ENCODE measurements at regions not wholly inside any gene's neighbourhood (a gene's known extent, or its start where the extent isn't known, plus 50 kb on each side); places are given as distances from the start of the nearest gene placed in this dataset.

DNA sequence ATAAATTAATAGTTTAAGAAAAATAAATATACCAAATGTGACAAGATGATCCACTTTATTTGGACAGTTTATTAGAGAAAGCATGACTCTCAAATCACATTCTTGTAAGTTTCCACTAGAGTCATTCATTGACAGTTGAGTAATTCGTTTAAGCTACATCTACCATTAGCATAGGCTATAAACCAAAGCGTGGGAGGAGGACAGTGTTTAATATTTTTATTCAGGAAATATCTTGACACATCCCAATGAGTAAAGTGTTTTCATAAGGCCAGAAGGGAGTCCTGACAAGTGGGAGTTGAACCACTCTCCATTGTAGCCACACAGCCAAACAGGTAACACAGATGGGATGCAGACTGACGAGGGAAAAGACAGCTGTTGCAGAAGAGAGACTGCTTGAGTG is 386.5 kb upstream of the SEMA3D start:
- dilution Hi-C loops (cut with MboI; ENCODE audit: extremely low pct_ligation_motif_present, low sequenced_read_pairs) = no loop called here
- Histone ChIP-seq H3K27ac (ENCODE audit: control insufficient read depth, insufficient read depth, low read length) (no peak overlapping the region), H2AFZ (ENCODE audit: control insufficient read depth, low read length) (no peak overlapping the region), H3K79me2 (ENCODE audit: control insufficient read depth, insufficient read depth, low read length) (no peaks in the 10 kb centered on the region), H3K4me2 (ENCODE audit: control insufficient read depth, extremely low read depth, insufficient read depth, low read depth, low read length) (no peak overlapping the region), H3K9ac (ENCODE audit: control insufficient read depth, extremely low read depth, insufficient read depth, low read length) (no peak overlapping the region), H3K4me1 (ENCODE audit: control insufficient read depth, extremely low read depth, insufficient read depth, low read length) (no peaks in the 10 kb centered on the region), H3K9me1 (ENCODE audit: control insufficient read depth, extremely low read depth, insufficient read depth, low read length) (no peaks in the 10 kb centered on the region), H3K9me3 (ENCODE audit: control insufficient read depth, low read depth, low read length) (no peaks in the 10 kb centered on the region), H4K20me1 (ENCODE audit: control insufficient read depth, extremely low read depth, insufficient read depth, low read length) (no peaks in the 10 kb centered on the region), H3K4me3 (ENCODE audit: control insufficient read depth in 2 of 3, extremely low read depth in 1 of 3, insufficient read depth in 2 of 3, low read depth in 1 of 3, low read length in 3 of 3) (no peak overlapping the region), H3K27me3 (ENCODE audit: control insufficient read depth, extremely low read depth, insufficient read depth, low read length) (no peaks in the 10 kb centered on the region), H3K36me3 (ENCODE audit: control insufficient read depth in 2 of 2, extremely low read depth in 1 of 2, insufficient read depth in 2 of 2, low read length in 2 of 2) (no peaks in the 10 kb centered on the region)
- TF ChIP-seq EZH2 (IDR thresholded peaks at IDR 0.05; ENCODE audit: low read length) = no peak
- TF ChIP-seq, protein P1, sequence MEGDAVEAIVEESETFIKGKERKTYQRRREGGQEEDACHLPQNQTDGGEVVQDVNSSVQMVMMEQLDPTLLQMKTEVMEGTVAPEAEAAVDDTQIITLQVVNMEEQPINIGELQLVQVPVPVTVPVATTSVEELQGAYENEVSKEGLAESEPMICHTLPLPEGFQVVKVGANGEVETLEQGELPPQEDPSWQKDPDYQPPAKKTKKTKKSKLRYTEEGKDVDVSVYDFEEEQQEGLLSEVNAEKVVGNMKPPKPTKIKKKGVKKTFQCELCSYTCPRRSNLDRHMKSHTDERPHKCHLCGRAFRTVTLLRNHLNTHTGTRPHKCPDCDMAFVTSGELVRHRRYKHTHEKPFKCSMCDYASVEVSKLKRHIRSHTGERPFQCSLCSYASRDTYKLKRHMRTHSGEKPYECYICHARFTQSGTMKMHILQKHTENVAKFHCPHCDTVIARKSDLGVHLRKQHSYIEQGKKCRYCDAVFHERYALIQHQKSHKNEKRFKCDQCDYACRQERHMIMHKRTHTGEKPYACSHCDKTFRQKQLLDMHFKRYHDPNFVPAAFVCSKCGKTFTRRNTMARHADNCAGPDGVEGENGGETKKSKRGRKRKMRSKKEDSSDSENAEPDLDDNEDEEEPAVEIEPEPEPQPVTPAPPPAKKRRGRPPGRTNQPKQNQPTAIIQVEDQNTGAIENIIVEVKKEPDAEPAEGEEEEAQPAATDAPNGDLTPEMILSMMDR (optimal IDR thresholded peaks at IDR 0.05 in 1 of 3, IDR thresholded peaks at IDR 0.05 in 1 of 3, conservative IDR thresholded peaks at IDR 0.05 in 1 of 3; ENCODE audit: extremely low read depth in 1 of 3, insufficient read depth in 2 of 3, low read length in 3 of 3) = no peak
- DNase-seq (ENCODE audit: low read depth, low spot score) = no peak
- FAIRE-seq = no peak

DNA sequence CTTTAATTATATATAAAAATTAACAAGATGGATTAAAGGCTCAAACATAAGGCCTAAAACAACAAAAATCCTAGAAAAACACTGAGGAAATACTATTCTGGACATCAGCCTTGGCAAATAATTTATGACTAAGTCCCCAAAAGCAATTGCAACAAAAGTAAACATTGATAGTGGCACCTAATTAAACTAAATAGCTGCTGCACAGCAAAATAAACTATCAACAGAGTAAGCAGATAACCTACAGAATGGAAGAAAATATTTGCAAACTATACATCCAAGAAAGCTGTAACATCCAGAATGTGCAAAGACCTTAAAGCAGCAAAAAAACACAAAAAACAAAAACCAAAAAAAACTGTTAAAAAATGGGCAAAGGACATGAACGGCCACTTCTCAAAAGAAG is 384.0 kb upstream of the SEMA3D start:
- dilution Hi-C loops (cut with MboI; ENCODE audit: extremely low pct_ligation_motif_present, low sequenced_read_pairs) = no loop called here
- Histone ChIP-seq H3K79me2 (ENCODE audit: control insufficient read depth, insufficient read depth, low read length) (no peaks in the 10 kb centered on the region), H3K9ac (ENCODE audit: control insufficient read depth, extremely low read depth, insufficient read depth, low read length) (no peak overlapping the region), H3K9me1 (ENCODE audit: control insufficient read depth, extremely low read depth, insufficient read depth, low read length) (no peaks in the 10 kb centered on the region), H3K27me3 (ENCODE audit: control insufficient read depth, extremely low read depth, insufficient read depth, low read length) (no peaks in the 10 kb centered on the region), H3K4me2 (ENCODE audit: control insufficient read depth, extremely low read depth, insufficient read depth, low read depth, low read length) (no peak overlapping the region), H3K9me3 (ENCODE audit: control insufficient read depth, low read depth, low read length) (no peaks in the 10 kb centered on the region), H2AFZ (ENCODE audit: control insufficient read depth, low read length) (no peak overlapping the region), H3K4me3 (ENCODE audit: control insufficient read depth in 2 of 3, extremely low read depth in 1 of 3, insufficient read depth in 2 of 3, low read depth in 1 of 3, low read length in 3 of 3) (no peak overlapping the region), H3K27ac (ENCODE audit: control insufficient read depth, insufficient read depth, low read length) (no peak overlapping the region), H3K36me3 (ENCODE audit: control insufficient read depth in 2 of 2, extremely low read depth in 1 of 2, insufficient read depth in 2 of 2, low read length in 2 of 2) (no peaks in the 10 kb centered on the region), H3K4me1 (ENCODE audit: control insufficient read depth, extremely low read depth, insufficient read depth, low read length) (no peaks in the 10 kb centered on the region), H4K20me1 (ENCODE audit: control insufficient read depth, extremely low read depth, insufficient read depth, low read length) (no peaks in the 10 kb centered on the region)
- TF ChIP-seq, protein P1 (optimal IDR thresholded peaks at IDR 0.05 in 1 of 3, IDR thresholded peaks at IDR 0.05 in 1 of 3, conservative IDR thresholded peaks at IDR 0.05 in 1 of 3; ENCODE audit: extremely low read depth in 1 of 3, insufficient read depth in 2 of 3, low read length in 3 of 3) = no peak
- no peak for TF ChIP-seq EZH2 (IDR thresholded peaks at IDR 0.05; ENCODE audit: low read length)
- FAIRE-seq (no peak), DNase-seq (ENCODE audit: low read depth, low spot score) (no peak)

Measured in keratinocyte (primary cell).